CD4-positive, alpha-beta T cell treated with Interleukin-4 for 1 hour (primary cell): ENCODE measurements at regions not wholly inside any gene's neighbourhood (a gene's known extent, or its start where the extent isn't known, plus 50 kb on each side); places are given as distances from the start of the nearest gene placed in this dataset.
"Not testable (repeated sequence)": the region's sequence is repeated elsewhere in the genome, so short reads cannot be mapped to it uniquely, and the experiment has no call there.

Experiments
- DNase-seq, 2 donors: peaks; one replicate each; pipeline ENCODE4 v3.0.0-alpha.2; 2020 to 2022

DNA sequence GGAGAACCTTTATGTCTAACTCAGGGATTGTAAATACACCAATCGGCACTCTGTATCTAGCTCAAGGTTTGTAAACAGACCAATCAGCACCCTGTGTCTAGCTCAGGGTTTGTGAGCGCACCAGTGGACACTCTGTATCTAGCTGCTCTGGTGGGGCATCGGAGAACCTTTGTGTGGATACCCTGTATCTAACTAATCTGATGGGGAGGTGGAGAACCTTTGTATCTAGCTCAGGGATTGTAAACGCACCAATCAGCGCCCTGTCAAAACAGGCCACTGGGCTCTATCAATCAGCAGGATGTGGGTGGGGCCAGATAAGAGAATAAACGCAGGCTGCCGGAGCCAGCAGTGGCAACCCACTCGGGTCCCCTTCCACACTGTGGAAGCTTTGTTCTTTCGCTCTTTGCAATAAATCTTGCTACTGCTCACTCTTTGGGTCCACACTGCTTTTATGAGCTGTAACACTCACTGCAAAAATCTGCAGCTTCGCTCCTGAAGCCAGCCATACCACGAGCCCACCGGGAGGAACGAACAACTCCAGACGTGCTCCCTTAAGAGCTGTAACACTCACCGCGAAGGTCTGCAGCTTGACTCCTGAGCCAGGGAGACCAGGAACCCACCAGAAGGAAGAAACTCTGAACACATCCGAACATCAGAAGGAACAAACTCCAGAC lies 1673.2 kb upstream of the B3GALT2 start:
- not testable (repeated sequence) for DNase-seq

DNA sequence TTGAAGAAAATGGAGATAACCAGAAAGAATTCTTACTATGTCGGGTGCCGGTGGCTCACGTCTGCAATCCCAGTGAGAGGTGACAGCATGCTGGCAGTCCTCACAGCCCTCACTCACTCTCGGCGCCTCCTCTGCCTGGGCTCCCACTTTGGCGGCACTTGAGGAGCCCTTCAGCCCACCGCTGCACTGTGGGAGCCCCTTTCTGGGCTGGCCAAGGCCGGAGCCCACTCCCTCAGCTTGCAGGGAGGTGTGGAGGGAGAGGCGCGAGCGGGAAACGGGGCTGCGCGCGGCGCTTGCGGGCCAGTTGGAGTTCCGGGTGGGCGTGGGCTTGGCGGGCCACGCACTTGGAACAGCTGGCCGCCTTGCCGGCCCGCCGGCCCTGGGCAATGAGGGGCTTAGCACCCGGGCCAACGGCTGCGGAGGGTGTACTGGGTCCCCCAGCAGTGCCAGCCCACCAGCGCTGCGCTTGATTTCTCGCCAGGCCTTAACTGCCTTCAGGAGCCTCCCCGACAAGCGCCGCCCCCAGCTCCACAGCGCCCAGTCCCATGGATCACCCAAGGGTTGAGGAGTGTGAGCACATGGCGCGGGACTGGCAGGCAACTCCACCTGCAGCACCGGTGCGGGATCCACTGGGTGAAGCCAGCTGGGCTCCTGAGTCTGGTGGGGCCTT lies 1672.5 kb upstream of the B3GALT2 start:
- DNase-seq = not testable (repeated sequence)

DNA sequence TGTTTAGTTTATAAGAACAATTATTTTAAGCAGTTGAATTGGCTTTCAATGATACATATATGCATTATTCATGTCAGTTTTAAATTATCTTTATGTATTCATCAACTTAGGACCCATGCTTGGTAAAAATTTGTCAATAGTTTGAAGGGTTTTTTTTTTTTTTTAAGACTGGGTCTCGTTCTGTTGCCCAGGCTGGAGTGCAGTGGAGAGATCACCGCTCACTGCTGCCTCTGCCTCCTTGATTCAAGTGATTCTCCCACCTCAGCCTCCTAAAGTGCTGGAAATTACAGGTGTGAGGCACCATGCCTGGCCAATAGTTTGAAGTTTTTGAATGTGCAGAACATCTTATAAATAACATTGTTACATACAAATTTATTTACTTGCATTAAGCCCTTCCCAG lies 1671.0 kb upstream of the B3GALT2 start:
- no peak for DNase-seq

- DNase-seq = no peak
Measured at GRCh38 chr1:194848846-194849245, 1662.4 kb upstream of the B3GALT2 start.

- DNase-seq = no peak
Measured at GRCh38 chr1:194846488-194846887, 1660.1 kb upstream of the B3GALT2 start.

- no peak for DNase-seq
Measured at GRCh38 chr1:194843077-194843476, 1656.7 kb upstream of the B3GALT2 start.

DNA sequence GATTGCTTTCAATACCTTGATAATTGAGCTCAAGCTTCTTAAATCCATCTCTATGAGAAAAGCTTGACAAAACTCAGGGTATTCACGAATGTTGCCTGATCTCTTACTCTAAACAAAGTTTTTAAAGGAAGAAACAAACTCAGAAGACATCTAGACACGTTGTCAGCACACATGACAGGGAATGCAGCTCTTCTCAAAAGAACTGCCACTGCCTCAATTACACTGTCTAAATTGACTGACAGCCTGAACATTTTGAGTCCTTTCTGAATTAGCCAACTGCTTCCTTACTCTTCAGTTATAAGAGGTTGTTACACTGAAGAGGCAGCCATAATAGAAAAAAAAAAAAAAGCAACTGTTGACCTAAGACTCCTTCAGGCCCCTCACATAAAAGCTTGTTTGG lies 1646.7 kb upstream of the B3GALT2 start:
- no peak for DNase-seq

- not testable (repeated sequence) for DNase-seq
Measured at GRCh38 chr1:194831595-194831994, 1645.2 kb upstream of the B3GALT2 start.

DNA sequence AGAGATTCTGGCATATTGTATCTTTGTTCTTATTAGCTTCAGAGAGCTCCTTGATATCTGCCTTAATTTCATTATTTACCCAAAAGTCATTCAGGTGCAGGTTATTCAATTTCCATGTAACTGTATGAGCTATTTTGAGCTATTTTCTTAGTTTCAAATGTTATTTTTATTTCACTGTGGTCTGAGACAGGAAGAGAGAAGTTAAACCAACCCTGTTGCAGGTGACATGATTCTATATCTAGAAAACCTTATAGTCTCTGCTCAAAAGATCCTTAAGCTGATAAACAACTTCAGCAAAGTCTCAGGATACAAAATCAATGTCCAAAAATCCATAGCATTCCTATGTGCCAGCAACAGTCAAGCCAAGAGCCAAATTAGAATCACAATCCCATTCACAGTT lies 1644.0 kb upstream of the B3GALT2 start:
- DNase-seq = no peak

DNA sequence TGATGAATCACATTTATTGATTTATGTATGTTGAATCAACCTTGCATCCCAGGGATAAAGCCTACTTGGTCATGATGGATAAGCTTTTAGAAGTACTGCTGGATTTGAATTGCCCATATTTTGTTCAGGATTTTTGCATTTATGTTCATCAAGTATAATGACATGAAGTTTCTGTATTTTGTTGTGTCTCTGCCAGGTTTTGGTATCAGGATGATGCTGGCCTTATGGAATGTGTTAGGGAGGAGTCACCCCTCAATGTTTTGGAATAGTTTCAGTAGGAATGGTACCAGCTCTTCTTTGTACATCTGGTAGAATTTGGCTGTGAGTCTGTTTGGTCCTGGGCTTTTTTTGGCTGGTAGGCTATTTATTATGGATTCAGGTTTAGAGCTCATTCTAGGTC lies 1643.1 kb upstream of the B3GALT2 start:
- DNase-seq = no peak

DNA sequence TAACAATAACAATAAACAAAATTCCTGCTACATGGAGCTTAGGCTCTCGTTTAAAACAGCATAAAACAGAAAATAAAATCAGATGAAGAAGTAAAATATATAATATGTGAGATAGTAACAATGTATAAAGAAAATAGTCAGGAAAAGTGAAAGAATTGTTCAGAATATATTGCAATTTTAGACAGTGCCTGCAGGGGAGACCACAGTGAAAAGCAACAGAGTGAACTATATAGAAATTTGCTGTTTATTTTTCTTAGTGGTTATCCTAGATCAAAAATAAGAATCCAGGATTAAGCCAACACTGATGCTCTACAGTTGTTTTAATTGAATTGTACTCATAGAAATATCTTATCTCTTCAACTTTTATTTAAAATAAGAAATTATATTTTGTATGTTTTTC lies 1639.0 kb upstream of the B3GALT2 start:
- DNase-seq = no peak

- no peak for DNase-seq
Measured at GRCh38 chr1:194821091-194821490, 1634.7 kb upstream of the B3GALT2 start.

DNA sequence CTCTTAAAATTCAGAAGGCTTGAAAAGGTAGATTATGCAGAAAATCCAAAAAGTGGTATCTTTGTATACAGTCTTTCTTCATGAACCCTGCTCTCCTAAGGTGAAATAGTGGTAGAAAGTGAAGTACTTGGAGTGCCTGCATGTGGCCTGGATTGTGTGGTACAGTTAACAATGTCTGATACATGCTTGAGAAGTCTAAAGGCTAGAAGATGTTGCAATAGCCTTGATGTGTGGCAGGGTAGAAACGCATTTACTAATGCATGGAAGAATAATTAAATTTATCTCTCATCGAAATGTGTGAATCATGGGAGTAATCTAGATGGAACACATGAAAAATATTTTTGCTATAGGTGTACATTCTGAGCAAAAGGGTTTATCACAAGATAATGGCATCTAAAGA lies 1632.3 kb upstream of the B3GALT2 start:
- DNase-seq = no peak

DNA sequence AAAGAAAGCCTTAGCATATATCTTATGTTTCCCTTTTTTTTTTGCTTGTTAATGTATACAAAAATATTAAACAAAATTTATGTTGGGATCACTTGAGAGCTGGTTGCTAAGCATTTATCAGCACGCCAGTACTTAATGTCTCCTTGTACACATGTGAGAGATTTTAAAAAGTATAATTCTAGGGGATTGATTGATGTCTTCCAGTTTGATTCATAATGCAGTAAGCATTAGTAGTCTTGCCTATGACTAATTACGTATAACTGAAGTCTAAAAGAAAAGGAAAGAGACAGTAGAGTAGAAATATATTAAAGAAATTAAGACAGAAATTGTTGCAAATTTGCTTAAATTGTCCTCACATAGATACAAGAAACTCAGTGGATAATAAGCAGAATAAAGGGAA lies 1630.4 kb upstream of the B3GALT2 start:
- DNase-seq = no peak

DNA sequence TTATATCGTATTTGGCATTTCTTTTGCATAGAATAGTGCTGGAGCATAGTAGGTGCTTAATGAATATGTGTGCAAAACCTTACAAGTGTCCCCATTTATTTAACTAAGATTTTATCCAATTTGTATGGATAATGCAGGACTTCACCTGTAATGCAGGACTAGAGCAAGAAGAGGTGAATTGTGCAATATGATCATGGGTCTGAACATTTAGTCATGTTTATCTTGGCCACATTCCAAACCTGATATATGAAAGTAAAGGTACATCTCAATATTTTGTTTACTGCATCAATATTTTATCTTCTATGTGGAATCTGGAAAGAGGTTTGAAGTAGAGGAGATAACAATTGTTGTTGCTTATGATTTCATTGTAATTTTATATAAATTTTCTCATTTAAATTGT lies 1626.7 kb upstream of the B3GALT2 start:
- DNase-seq = no peak

DNA sequence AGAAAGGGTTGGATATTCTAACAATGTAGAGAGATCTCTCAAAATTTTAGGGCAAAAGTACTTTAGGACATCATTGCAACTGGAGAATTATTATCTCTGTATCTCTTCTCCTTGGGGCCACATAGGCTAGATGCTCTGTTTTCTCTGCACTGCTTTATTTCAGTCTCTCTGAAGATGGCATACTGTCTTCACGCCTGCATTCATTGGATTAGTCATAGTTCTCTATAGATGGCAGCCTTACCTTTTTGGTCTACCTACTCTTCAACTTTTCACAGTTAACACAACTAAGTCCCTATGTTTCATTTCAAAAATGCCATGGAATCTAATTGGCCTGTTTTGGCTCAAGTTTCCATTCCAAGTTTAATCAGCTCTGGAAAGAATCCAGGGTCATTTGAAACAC lies 1623.3 kb upstream of the B3GALT2 start:
- no peak for DNase-seq

DNA sequence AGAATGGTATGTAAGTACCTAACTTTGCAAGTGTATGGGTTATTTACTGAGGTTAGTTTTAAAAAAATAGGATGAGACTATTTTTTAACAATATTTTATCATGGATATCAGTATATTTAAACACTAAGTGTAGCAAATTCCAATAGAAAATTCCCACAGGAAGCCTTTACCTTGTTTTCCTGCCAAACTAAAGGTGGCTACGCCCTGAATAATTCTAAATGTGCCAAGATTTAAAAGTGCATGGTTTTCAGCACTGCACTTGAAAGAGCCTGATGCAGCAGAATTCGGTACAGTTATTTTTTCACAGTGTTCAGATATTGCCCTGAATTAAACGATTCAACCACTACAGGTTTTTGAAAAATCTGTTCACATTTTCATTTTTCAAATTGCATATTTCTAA lies 1622.8 kb upstream of the B3GALT2 start:
- no peak for DNase-seq

DNA sequence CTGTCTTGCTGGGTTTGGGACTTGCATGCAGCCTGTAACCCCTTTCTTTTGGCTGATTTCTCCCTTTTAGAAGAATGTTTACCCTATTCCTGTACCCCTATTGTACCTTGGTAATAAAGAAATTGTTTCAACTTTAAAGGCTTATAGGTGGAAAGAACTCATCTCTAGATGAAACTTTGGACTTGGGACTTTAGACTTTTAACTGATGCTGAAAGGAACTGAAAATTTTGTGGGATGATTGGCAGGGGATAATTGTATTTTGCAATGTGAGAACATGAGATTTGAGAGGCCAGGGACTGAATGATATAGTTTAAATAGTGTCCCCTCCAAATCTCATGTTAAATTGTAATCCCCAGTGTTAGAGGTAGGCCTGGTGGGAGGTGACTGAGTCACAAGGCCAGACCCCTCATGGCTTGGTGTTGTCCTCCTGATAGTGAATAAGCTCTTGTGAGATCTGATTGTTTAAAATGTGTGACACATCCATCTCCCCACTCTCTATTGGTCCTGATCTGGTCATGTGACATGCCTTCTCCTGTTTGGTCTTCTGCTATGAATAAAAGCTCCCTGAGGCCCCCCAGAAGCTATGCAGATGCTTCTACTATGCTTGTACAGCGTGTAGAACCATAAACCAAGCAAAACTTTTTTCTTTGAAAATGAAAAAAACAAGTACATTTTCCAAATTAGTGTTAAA lies 1621.3 kb upstream of the B3GALT2 start:
- DNase-seq = no peak

GRCh38 chr1:194802572-194802971 lies 1616.2 kb upstream of the B3GALT2 start:
- no peak for DNase-seq

DNA sequence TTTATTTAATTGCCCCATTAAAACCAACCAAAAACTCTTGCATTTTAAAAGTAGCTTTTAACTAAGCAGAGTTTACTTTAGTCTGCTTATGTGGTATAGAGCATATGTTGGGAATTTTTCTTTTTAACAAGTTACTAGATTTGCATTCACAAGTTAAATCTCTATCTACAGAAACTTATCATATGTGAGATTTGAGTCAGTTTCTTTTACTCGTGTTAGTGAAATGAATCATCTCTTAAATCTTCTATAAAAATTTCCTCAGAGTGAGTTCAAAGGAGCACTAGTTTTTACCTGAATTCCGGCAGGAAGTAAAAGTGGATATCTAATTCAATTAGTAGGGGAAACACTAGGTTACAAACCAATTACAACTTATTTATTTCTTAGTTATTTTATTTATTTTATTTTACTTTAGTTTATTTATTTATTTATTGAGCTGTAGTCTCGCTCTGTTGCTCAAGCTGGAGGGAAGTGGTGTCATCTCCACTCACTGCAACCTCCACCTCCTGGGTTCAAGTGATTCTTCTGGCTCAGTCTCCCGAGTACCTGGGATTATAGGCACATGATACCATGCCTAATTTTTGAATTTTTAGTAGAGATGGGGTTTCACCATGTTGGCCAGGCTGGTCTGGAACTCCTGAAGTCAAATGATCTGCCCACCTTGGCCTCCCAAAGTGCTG lies 1609.6 kb upstream of the B3GALT2 start:
- DNase-seq = no peak

DNA sequence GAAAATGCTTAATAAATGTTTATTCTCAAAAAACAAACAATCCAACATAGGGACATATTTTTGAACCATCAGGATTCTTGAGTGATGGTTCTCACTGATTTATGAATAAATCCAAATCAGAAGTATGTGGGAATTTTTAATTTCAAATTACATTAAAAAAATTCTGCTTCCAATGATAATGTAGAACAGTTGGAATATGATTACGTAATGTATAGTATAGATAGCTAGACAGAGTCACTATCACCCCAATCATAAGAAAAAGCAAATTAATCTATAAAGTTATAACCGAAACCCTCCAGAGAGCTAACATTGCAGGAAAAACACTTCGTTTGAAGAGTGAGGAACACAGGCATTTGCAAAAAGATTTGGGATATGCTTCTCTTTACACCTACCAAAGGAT lies 1600.6 kb upstream of the B3GALT2 start:
- no peak for DNase-seq

DNA sequence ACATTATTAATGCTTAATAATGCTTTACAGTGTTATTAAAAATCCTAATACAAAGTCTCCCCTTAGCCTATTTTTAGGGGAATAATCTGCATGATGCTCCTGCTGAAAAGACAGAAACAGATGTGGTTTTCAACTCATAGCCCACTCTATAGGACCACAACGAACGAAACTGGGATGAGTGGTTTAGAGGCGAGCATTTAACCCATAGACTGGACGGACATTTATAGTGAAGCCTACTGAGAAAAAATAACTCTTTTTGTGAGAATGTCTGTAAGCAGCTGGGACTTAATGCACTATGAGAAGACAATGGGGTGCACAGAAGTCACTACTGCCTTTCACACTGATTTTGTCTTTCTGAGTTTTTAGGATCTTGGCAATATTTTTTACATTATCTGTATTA lies 1599.6 kb upstream of the B3GALT2 start:
- no peak for DNase-seq

GRCh38 chr1:194776657-194777056 lies 1590.2 kb upstream of the B3GALT2 start:
- no peak for DNase-seq

- DNase-seq = no peak
Measured at GRCh38 chr1:194774535-194774934, 1588.1 kb upstream of the B3GALT2 start.
